Chondrocyte (in vitro differentiated cells): ENCODE measurements at regions not wholly inside any gene's neighbourhood (a gene's known extent, or its start where the extent isn't known, plus 50 kb on each side); places are given as distances from the start of the nearest gene placed in this dataset.

Source experiments
- DNase-seq: peaks from one replicate; pipeline ENCODE4 v3.0.0; 2021; ENCODE audit warnings: mixed read lengths, low spot score
- H3K27ac Mint-ChIP-seq: one replicate; pipeline ENCODE4 v1.8.0; 2021; ENCODE audit warnings: mild to moderate bottlenecking, moderate library complexity, mixed read lengths; ENCODE audit not compliant: unreplicated experiment
- H3K27me3 Mint-ChIP-seq: 2 replicates; pipeline ENCODE4 v1.8.0; 2021; ENCODE audit warnings: low read depth, mixed read lengths
- H3K36me3 Mint-ChIP-seq: 2 replicates; pipeline ENCODE4 v1.8.0; 2021; ENCODE audit warnings: low read depth, mixed read lengths
- H3K4me1 Mint-ChIP-seq: 2 replicates; pipeline ENCODE4 v1.8.0; 2021; ENCODE audit warnings: low read depth, mild to moderate bottlenecking, mixed read lengths
- H3K4me3 Mint-ChIP-seq: one replicate; pipeline ENCODE4 v1.8.0; 2021; ENCODE audit warnings: mild to moderate bottlenecking, moderate library complexity, mixed read lengths; ENCODE audit not compliant: unreplicated experiment
- H3K9me3 Mint-ChIP-seq: 2 replicates; pipeline ENCODE4 v1.8.0; 2021; ENCODE audit warnings: low read depth, mixed read lengths
- TF ChIP-seq, protein P1 (sequence below): fragments of 200-600 bp; sonication (generic); IDR thresholded peaks from 2 replicates; pipeline ENCODE4 v1.5.0; 2021; ENCODE audit warnings: antibody characterized with exemption, mild to moderate bottlenecking, moderate library complexity

DNA sequence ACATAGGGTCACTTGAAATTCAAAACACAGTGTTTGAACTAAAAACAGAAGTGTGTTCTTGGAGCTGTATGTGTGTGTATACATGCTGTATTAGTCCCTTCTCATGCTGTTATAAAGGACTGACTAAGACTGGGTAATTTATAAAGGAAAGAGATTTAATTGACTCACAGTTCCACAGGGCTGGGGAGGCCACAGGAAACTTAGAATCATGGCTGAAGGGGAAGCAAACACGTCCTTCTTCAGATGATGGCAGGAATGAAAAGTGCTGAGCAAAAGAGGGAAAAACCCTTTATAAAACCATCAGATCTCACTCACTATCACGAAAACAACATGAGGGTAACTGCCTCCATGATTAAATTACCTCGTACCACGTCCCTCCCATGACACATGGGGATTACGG, 224.1 kb downstream of the BCAT1 start:
- Mint-ChIP-seq H3K36me3 (peaks cover 2% of the 10 kb centered on the region), H3K4me1 (peaks cover 4% of the 10 kb centered on the region), H3K27me3 (no peaks in the 10 kb centered on the region), H3K9me3 (peaks cover 7% of the 10 kb centered on the region), H3K27ac (no peak overlapping the region), H3K4me3 (no peak overlapping the region)
- TF ChIP-seq, protein P1, sequence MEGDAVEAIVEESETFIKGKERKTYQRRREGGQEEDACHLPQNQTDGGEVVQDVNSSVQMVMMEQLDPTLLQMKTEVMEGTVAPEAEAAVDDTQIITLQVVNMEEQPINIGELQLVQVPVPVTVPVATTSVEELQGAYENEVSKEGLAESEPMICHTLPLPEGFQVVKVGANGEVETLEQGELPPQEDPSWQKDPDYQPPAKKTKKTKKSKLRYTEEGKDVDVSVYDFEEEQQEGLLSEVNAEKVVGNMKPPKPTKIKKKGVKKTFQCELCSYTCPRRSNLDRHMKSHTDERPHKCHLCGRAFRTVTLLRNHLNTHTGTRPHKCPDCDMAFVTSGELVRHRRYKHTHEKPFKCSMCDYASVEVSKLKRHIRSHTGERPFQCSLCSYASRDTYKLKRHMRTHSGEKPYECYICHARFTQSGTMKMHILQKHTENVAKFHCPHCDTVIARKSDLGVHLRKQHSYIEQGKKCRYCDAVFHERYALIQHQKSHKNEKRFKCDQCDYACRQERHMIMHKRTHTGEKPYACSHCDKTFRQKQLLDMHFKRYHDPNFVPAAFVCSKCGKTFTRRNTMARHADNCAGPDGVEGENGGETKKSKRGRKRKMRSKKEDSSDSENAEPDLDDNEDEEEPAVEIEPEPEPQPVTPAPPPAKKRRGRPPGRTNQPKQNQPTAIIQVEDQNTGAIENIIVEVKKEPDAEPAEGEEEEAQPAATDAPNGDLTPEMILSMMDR = no peak
- no peak for DNase-seq

DNA sequence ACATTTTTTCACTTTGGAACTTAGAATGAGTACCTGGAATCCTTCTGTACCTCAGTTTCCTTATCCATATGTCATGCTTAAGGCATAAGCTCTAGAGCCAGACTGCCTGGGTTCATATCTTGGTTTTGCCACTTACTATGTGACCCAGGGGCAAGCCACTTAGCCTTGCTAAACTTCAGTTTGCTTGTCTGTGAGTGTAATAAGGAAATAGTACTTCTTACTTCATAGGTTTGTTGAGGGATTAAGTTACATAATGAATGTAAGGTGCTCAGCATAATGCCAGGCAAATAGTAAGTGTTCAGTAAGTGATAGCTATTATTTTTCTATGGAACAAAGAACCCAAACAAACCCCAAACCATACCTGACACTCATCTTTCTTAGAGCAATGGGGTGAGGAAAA, 225.1 kb downstream of the BCAT1 start:
- no peaks in the 10 kb centered on the region for H3K27me3 Mint-ChIP-seq
- H3K27ac Mint-ChIP-seq = no peak overlapping the region
- H3K4me3 Mint-ChIP-seq = no peak overlapping the region
- H3K4me1 Mint-ChIP-seq = peaks cover 4% of the 10 kb centered on the region
- TF ChIP-seq, protein P1 = no peak
- peaks cover 7% of the 10 kb centered on the region for H3K9me3 Mint-ChIP-seq
- H3K36me3 Mint-ChIP-seq = peaks cover 2% of the 10 kb centered on the region
- no peak for DNase-seq

DNA sequence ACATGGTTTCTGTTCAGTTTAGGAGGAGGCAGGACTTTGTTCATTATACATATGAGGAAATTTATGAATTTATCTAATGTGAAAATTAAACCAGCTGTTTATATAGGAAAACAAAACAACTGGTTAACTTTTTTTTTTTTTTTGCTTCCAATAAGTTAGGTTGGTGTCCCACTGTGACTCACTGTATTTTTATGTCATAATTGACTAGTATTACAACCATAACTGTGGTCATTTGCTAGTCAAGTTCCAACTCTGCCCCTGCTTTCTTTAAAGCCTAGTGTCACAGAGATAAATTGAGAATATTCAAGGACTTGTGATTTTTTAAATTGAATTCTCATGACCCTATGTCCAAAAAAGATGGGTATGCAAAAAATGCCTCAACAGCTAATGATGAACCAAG, 227.7 kb downstream of the BCAT1 start:
- H3K4me1 Mint-ChIP-seq = no peaks in the 10 kb centered on the region
- DNase-seq = no peak
- TF ChIP-seq, protein P1 = no peak
- no peaks in the 10 kb centered on the region for H3K27me3 Mint-ChIP-seq
- no peak overlapping the region for H3K27ac Mint-ChIP-seq
- H3K4me3 Mint-ChIP-seq = no peak overlapping the region
- H3K9me3 Mint-ChIP-seq = peaks cover 7% of the 10 kb centered on the region
- H3K36me3 Mint-ChIP-seq = peaks cover 2% of the 10 kb centered on the region

DNA sequence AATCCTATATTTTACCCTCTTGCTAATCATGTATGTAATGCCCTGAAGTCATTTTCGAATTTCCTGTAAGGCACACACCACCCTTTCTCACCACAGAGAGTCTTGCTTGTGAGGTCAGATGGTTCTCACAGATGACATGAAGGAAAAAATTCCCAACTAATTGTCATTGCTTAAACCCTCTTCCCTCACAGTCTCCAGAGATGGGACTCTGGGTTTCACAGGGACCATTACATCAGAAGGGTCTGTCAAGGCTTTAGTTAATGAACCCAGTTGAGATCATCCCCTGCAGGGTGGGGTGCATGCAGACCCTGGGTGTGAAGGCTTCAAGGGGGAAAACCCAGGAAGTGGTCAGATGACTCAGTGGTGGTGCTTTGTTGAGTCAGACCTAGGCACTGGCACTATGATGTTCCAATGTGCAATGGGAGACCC, 229.6 kb downstream of the BCAT1 start:
- no peak overlapping the region for H3K27ac Mint-ChIP-seq
- TF ChIP-seq, protein P1 = no peak
- no peak for DNase-seq
- H3K9me3 Mint-ChIP-seq = peaks cover 7% of the 10 kb centered on the region
- H3K36me3 Mint-ChIP-seq = peaks cover 2% of the 10 kb centered on the region
- no peaks in the 10 kb centered on the region for H3K27me3 Mint-ChIP-seq
- H3K4me1 Mint-ChIP-seq = no peaks in the 10 kb centered on the region
- H3K4me3 Mint-ChIP-seq = no peak overlapping the region

DNA sequence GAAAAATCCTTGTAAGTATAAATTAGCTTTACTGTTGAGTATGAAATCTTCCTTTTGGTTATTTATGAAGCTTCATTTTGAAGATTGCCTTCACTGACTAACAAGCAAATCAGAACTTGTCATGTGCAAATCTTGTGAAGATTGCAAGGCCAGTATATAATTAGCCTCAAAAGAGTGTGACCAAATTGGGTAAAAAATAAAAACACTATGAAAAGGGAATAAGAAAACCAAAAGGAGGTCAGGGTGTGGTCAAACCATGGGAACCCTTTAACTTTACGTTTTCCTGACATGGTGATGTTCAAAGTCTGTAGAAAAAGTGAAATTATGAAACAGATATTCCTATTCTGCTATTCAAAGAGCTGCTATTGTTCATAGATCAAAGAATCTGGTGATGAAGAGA, 230.3 kb downstream of the BCAT1 start:
- DNase-seq = no peak
- H3K4me1 Mint-ChIP-seq = no peaks in the 10 kb centered on the region
- H3K27ac Mint-ChIP-seq = no peak overlapping the region
- H3K27me3 Mint-ChIP-seq = no peaks in the 10 kb centered on the region
- TF ChIP-seq, protein P1 = no peak
- H3K9me3 Mint-ChIP-seq = peaks cover 7% of the 10 kb centered on the region
- no peak overlapping the region for H3K4me3 Mint-ChIP-seq
- peaks cover 2% of the 10 kb centered on the region for H3K36me3 Mint-ChIP-seq
